SK-N-DZ (cell line): ENCODE measurements at regions not wholly inside any gene's neighbourhood (a gene's known extent, or its start where the extent isn't known, plus 50 kb on each side); places are given as distances from the start of the nearest gene placed in this dataset.
"Not testable (repeated sequence)": the region's sequence is repeated elsewhere in the genome, so short reads cannot be mapped to it uniquely, and the experiment has no call there.

Source experiments
- DNase-seq: peaks from one replicate; pipeline ENCODE4 v3.0.0-alpha.2; 2015; ENCODE audit warnings: low spot score

- not testable (repeated sequence) for DNase-seq
Measured at GRCh38 chr2:87314622-87315021, 293.0 kb upstream of the PLGLB1 start.

GRCh38 chr2:87315183-87315902 lies 293.7 kb upstream of the PLGLB1 start:
- not testable (repeated sequence) for DNase-seq

GRCh38 chr2:87317193-87317592 lies 295.5 kb upstream of the PLGLB1 start:
- not testable (repeated sequence) for DNase-seq

- not testable (repeated sequence) for DNase-seq
Measured at GRCh38 chr2:87318814-87319491, 297.3 kb upstream of the PLGLB1 start.

GRCh38 chr2:87319705-87320104 lies 298.1 kb upstream of the PLGLB1 start:
- DNase-seq = not testable (repeated sequence)

- not testable (repeated sequence) for DNase-seq
Measured at GRCh38 chr2:87321201-87321600, 299.6 kb upstream of the PLGLB1 start.

GRCh38 chr2:87324335-87325041 lies 302.8 kb upstream of the PLGLB1 start:
- DNase-seq = not testable (repeated sequence)

GRCh38 chr2:87325042-87325910 lies 303.6 kb upstream of the PLGLB1 start:
- DNase-seq = not testable (repeated sequence)

GRCh38 chr2:87325911-87326294 lies 304.3 kb upstream of the PLGLB1 start:
- DNase-seq = not testable (repeated sequence)

GRCh38 chr2:87326754-87327153 lies 305.1 kb upstream of the PLGLB1 start:
- not testable (repeated sequence) for DNase-seq

- not testable (repeated sequence) for DNase-seq
Measured at GRCh38 chr2:87327648-87328371, 306.2 kb upstream of the PLGLB1 start.

- DNase-seq = not testable (repeated sequence)
Measured at GRCh38 chr2:87329529-87329928, 307.9 kb upstream of the PLGLB1 start.

- DNase-seq = not testable (repeated sequence)
Measured at GRCh38 chr2:87330486-87330885, 308.8 kb upstream of the PLGLB1 start.

GRCh38 chr2:87331940-87332583 lies 310.4 kb upstream of the PLGLB1 start:
- DNase-seq = not testable (repeated sequence)

GRCh38 chr2:87334888-87335287 lies 313.2 kb upstream of the PLGLB1 start:
- DNase-seq = not testable (repeated sequence)

- DNase-seq = not testable (repeated sequence)
Measured at GRCh38 chr2:87338998-87339397, 317.4 kb upstream of the PLGLB1 start.

GRCh38 chr2:87341601-87342014 lies 320.0 kb upstream of the PLGLB1 start:
- peak; percentile 28 for DNase-seq

- DNase-seq = not testable (repeated sequence)
Measured at GRCh38 chr2:87342175-87342574, 320.5 kb upstream of the PLGLB1 start.

GRCh38 chr2:87343347-87343746 lies 321.7 kb upstream of the PLGLB1 start:
- not testable (repeated sequence) for DNase-seq

- not testable (repeated sequence) for DNase-seq
Measured at GRCh38 chr2:87345283-87345682, 323.6 kb upstream of the PLGLB1 start.
